LNCAP (cell line): ENCODE measurements at regions not wholly inside any gene's neighbourhood (a gene's known extent, or its start where the extent isn't known, plus 50 kb on each side); places are given as distances from the start of the nearest gene placed in this dataset.

Experiments used
- TF ChIP-seq, protein P1 (sequence below): fragments of 450-650 bp; IDR thresholded peaks from 2 replicates; pipeline ENCODE4 v1.5.1; 2017; ENCODE audit warnings: mild to moderate bottlenecking

DNA sequence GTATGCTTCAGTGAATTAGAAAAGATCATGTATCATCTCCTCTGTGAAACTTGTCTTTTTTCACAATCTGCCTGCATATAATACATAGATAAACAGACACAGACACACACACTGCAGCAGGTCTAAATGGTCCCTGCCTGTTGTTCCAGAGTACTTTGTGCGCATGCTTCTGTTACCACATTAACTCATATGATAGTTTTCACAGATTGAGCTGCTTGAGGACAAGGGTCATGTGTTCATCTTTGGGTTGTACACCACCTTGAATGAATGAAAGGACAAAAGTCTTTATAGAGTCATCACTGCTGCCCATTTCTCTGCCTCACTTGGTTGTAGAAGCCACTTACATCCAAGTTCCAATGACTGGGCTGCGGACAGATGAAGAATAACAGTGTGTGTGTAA lies 72.7 kb upstream of the GLS start:
- TF ChIP-seq, protein P1, sequence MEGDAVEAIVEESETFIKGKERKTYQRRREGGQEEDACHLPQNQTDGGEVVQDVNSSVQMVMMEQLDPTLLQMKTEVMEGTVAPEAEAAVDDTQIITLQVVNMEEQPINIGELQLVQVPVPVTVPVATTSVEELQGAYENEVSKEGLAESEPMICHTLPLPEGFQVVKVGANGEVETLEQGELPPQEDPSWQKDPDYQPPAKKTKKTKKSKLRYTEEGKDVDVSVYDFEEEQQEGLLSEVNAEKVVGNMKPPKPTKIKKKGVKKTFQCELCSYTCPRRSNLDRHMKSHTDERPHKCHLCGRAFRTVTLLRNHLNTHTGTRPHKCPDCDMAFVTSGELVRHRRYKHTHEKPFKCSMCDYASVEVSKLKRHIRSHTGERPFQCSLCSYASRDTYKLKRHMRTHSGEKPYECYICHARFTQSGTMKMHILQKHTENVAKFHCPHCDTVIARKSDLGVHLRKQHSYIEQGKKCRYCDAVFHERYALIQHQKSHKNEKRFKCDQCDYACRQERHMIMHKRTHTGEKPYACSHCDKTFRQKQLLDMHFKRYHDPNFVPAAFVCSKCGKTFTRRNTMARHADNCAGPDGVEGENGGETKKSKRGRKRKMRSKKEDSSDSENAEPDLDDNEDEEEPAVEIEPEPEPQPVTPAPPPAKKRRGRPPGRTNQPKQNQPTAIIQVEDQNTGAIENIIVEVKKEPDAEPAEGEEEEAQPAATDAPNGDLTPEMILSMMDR: no peak

DNA sequence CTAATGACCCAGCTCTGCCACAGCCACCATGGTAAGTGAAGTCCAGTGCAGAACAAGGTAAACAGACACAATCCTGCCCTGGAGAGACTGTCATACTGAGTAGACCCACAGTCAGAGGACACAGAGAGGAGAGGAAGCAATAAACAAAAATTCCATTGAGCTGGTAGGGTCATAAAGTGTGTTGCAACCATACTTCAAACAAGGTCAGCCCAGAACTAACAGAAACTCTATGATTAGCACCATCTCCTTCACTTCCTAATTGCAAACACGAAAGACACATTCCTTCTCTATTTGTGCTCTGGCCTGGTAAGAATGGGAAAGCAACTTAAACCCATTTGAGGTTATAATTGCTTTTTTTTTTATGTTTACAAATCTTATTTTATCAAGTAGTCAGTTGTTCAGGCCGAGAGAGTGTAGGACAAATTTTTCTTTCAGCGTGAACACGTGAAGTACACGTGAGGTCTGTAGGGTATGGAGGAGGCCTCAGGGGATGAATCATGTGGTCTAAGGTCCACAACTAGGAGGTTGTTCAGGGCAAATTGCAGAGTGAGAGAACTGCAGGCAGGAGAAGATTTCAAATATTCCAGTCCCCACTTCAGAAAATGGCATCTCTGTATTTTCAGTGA lies 71.4 kb upstream of the GLS start:
- TF ChIP-seq, protein P1: no peak

DNA sequence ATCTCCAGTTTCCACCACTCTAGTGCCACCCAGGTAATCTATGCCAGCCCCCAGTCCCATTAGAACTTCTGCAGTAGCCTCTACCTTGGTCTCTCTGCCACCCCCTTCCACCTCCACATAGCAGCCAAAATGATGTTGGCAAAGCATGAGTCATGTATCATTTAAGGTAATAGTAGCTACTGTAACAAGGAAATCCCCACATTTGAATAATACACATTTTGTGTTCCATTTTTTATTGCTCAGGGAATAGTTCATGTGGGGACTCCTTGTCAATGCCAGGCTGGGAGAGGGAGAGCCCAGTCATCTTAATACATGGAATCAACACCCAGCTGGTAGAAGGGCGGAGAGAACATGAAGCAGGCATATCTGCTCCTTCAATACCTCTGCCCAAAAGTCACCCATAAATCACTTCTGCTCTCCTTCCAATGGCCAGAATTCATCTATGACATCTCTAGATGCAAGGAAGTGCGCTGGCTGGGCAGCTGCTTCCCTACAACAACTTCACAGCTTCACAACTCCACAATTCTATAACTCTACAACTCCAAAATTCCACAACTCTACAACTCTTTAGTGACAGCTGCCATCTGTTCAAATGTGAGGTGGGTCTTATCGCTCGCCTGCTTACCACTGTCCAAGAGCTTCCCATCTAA lies 70.6 kb upstream of the GLS start:
- TF ChIP-seq, protein P1: no peak

DNA sequence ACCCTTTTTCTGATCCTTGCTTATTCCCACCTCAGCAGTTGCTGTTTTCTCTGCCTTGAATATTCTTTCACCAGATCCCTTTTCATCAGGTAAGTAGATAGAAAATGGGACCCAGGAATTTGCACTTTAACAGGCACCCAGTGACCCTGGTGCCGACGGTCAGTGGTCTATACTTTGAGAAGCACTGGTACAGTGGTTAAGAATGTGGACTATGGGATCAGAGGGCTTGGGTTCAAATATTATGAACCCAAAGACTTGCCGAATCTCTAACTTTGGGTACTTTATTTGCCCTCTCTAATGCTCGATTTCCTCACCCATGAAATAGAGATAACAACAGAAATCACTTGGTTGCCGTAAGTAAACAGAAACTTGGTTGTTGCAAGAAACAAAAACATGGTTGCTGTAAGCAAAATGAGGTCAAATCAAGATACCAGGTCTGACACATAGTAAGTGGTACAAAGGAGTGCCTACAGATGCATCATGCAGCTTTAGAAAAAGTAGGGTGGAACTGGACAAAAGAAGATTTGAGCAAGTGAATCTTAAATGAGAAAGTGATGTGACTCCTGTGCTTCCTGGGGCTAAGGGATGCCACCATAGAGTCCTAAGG lies 69.5 kb upstream of the GLS start:
- TF ChIP-seq, protein P1: no peak

DNA sequence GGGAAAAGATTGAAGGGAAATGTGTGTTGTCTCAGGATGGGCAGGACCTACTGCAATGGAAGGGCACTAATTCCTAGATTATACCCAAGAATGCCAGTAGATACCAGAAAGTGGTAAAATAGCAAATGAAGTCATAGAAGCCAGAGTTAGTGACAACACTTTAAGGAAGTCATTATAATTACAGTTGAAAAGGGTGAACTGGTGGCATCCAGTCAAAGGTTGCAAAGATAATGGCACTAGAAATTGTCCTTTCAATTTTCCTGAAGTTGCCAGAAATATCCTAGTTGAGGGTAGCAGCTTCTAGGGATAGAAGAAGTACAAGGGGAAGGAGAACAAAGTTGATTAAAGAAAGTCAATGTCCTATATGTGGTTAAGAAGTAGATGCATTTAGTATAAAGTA lies 68.8 kb upstream of the GLS start:
- TF ChIP-seq, protein P1: no peak

DNA sequence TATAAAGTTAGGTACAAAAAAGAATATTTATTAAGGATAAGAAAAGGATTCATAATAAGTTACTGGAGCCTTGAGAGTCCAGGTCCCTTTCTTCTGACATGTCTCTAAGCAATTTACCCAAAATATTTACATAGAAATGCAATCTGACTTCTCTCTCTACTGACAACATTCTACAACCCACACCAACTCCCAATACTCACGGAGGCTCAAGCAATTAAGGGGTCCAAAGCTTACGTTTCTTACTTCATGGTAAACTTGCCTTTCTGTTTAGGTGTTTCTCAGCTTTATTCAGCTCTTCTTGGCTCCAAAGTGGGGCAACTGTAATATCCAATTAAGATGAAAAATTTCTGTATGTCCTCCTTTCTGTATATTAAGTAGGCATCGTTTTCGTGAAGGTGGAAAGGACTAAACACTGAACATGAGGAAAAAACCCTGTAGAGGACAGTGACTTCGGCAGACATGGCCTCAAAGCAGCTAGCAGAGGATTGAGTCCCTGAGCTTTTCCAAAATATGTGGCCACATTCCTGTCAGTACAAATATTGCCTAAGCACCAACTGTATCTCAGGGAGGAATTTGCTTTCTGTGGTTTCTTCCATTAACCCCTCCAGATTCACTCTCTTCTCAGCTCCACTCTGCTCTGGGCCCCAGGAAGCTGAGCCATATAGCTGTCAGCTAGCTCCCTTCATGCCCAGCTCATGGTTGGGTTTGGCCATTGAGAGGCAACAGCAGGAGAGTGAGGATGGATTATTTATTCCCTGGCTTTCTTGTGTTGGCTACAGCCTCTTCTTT lies 67.9 kb upstream of the GLS start:
- TF ChIP-seq, protein P1: no peak

DNA sequence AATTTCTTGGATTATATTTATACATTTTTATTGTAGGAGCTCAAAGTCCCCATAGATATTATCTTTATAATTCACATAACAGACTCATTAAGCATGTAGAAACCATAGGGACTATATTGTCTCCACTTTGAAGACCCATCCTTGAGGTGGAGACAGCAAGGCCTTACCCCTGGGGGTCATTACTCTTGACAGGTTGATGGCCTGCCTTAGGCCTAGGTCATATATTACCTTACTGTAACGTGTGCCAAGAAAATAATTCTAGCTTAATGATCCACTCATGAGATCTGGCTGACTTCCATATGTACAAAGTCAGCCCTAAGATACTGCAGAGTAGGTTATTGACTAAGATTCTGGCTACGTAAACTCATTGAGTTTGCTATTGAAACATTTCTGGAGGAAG lies 65.4 kb upstream of the GLS start:
- TF ChIP-seq, protein P1: no peak
